GM04504 (cell line): ENCODE measurements at regions not wholly inside any gene's neighbourhood (a gene's known extent, or its start where the extent isn't known, plus 50 kb on each side); places are given as distances from the start of the nearest gene placed in this dataset.
A peak's percentile ranks its signal among the peaks of the same experiment; 100 is the strongest.

Experiments used
- DNase-seq: peaks from one replicate; pipeline ENCODE4 v3.0.0-alpha.2; 2012; ENCODE audit warnings: low read depth

DNA sequence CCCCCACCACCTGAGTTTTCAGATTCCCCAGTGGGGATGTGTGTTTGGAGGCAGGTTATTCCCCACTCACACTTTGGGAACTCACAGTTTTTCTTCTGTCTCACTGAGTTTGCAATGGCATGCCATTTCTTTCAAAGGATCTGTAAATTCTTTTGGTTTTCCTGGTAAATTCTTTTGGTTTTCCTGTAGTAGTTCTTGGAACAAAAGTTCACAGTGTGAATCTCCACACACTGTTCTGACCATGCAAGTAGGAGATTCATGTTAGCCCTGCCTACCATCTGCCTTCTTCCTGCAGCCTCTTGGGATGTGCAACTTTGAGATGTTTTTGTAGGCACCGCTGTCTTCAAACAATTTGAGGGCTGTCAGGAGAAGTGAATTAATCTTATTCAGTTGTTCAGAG lies 165.6 kb upstream of the OGFRL1 start:
- DNase-seq: no peak

GRCh38 chr6:71124340-71124739 lies 164.3 kb upstream of the OGFRL1 start:
- DNase-seq: no peak

GRCh38 chr6:71125216-71125615 lies 163.4 kb upstream of the OGFRL1 start:
- no peak for DNase-seq

DNA sequence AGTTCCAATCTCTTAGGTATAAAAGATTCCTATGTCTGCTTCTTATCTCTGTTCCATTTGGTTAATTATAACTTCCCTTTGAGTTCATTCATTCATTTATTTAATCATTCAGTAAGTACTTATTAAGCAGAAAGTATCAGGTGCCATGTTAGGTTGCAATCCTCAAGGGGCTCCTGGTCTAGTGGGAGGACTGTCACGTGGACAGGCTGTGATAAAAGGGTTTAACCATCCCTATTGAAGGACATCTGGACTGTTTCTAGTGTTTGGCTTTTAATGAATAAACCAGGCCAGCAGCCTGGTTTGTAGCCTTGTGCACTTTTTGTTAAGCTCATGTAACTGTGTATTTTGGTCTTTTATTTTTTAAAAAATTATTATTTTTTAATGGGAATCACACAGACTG lies 162.1 kb upstream of the OGFRL1 start:
- no peak for DNase-seq

DNA sequence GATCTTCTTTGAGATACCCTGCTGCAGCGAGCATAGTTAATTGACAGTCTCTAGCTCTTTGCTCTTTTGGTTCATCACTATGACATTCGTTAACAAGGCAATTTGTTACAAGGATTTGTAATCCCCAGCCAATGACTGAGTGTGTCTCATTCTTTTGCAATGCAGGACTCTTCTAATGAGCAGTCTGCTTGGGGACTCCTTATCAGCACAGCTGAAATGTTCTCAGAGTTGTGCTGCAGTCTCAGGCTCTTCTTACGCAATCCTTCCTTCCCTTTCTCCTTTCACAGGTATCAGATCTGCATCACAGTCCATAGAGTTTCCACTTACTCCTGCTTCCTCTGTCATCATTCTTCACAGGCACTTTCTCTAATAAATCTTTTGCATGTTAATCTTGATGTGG lies 161.2 kb upstream of the OGFRL1 start:
- no peak for DNase-seq

GRCh38 chr6:71130277-71130676 lies 158.3 kb upstream of the OGFRL1 start:
- no peak for DNase-seq

DNA sequence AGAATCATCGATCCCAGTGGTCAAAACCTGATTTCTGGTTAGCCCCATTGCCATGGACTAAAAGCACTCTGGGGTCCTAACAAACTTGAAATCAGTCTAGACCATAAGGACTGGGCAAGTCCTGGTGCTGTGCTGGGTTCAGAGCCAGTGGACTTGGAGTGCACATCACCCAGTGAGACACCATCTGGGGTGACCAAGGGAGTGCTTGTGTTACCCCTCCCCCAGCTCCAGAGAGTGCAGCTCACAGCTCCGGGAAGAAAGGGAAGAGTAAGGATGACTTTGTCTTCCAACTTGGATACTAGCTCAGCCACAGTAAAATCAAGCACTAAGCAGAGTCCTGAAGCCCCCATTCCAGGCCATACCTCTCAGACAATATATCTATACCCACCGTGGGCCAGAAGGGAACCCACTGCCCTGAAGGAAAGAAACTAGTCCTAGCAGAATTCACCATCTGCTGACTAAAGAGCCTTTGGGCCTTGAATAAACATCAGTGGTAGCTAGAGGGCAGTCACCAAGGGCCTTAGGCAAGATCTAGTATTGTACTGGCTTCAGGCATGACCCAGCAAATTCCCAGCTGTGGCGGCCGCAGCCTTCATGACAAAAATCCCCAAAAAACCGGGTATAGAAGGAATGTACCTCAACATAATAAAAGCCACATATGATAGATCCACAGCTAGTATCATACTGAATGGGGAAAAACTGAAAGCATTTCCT lies 153.5 kb upstream of the OGFRL1 start:
- DNase-seq: no peak

- DNase-seq: no peak
Observed at GRCh38 chr6:71137973-71138372, 150.6 kb upstream of the OGFRL1 start.

DNA sequence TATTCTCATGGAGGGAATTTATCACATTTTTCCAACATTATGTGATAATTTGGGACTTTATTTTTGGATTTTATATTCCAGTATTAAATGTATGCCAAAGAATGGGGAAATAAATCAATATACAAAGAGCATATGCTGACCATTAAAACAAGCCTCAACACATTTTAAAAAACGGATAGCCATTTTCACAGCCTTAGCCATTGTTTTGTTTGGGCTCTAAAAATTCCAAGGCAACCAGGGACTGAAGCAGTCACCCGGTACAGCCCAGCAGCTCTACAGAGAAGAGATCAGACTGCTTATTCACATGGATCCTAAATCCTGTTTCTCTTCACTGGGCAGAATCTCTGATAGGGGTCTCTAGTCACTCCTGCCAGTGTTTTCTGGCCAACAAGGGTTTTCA lies 150.2 kb upstream of the OGFRL1 start:
- DNase-seq: no peak

GRCh38 chr6:71139249-71139648 lies 149.4 kb upstream of the OGFRL1 start:
- no peak for DNase-seq

GRCh38 chr6:71153755-71154325 lies 134.8 kb upstream of the OGFRL1 start:
- DNase-seq: no peak

GRCh38 chr6:71157345-71157744 lies 131.3 kb upstream of the OGFRL1 start:
- DNase-seq: no peak

DNA sequence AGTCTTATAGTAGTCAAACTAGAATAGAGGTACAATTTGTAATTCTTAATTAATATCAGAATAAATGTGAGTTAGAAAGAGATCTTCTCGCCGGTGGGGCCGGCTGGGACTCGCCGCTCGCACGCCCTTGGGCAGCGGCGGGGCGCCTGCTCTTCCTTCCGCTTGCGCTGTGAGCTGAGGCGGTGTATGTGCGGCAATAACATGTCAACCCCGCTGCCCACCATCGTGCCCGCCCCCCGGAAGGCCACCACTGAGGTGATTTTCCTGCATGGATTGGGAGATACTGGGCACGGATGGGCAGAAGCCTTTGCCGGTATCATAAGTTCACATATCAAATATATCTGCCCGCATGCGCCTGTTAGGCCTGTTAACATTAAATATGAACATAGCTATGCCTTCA lies 123.7 kb upstream of the OGFRL1 start:
- no peak for DNase-seq

DNA sequence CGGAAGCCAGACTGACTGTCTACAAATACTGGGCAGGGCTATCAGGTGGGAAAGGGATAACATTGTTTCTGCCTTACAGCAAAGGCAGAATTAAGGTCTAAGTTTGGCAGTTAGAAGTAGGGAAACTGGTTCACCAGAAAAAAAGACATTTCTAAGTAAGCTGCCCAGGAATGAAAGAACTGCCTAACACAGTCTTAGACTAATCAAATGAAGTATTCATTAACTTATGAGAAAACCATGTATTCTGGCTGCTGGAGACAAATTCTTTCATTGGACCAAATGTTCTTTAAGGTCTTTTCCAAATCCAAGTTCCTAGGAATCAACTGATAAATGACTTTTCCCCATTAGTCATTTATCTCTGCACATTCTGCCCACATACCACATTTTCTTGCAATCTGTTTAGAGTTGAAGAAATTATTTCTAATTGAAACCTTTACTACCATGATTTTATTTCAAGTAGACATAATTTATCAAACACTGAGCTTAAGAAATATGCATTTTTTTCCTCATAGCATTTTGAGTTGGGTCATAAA lies 120.3 kb upstream of the OGFRL1 start:
- DNase-seq: no peak

DNA sequence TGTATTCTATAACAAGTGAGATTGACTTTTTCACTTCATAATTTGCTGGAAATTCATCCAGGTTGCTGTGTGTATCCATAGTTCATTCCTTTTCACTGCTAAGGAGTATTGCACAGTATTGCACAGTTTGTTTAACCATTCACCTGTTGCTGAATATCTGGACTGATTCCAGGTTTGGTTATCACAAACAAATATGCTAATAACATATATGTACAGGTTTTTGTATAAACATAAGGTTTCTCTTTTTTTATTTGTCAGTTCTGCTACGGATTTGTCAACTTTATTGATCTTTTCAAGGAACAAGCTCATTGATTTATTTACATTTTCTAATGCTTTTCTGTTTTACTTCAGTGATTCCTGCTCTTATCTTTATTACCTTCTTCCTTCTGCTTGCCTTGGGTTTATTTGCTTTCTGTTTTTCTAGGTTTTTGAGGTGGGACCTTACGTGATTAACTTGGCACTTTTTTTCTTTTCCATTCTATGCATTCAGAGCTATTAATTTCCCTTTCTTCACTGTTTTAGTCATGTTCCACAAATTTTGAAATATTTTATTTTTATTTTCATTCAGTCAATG lies 117.0 kb upstream of the OGFRL1 start:
- DNase-seq: no peak

GRCh38 chr6:71179249-71179885 lies 109.2 kb upstream of the OGFRL1 start:
- DNase-seq: no peak

- DNase-seq: peak; percentile 60
Observed at GRCh38 chr6:71181565-71181964, 107.0 kb upstream of the OGFRL1 start.

- DNase-seq: no peak
Observed at GRCh38 chr6:71187141-71187540, 101.5 kb upstream of the OGFRL1 start.

DNA sequence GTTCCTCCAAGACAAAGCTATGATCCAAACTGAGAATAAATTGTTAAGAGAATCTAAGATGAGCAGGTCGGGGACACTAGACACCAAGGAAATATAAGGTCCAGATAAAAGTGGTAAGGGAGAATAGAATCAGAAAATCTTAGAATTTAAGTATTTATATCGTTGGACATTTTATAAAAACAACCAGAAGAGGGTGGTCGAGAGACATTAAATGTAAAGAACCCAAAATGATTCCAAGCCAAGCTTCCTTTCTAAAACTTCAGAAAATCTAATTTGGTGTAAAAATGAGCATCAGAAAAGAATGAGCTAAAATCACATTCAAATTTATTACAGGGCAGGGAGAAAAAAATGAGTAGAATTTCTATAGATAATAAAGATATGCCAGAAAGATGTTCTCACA lies 97.8 kb upstream of the OGFRL1 start:
- no peak for DNase-seq

- peak; percentile 51 for DNase-seq
Observed at GRCh38 chr6:71194724-71195123, 93.9 kb upstream of the OGFRL1 start.

GRCh38 chr6:71197267-71197666 lies 91.3 kb upstream of the OGFRL1 start:
- DNase-seq: no peak

DNA sequence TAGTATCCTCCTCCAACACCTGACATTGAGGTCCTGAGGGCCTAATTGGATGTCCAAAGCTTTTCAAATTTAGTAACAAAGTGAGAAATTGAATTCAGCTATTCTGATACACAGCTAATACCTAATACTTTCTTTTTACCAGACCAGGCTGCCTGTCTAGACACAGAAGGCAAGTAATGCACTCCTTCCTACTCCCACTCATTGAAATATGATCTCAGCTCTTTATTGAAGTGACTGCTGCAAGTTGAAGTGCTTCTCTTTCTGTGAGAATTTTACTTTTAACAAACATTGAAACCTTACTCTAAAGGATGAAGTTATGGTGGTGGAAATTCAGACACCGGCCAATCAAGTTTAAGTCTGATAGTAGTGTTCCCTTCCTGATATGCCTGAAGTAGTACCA lies 90.8 kb upstream of the OGFRL1 start:
- DNase-seq: no peak

GRCh38 chr6:71198908-71199307 lies 89.7 kb upstream of the OGFRL1 start:
- DNase-seq: no peak
